ENCODE measurements at regions not wholly inside any gene's neighbourhood (a gene's known extent, or its start where the extent isn't known, plus 50 kb on each side); places are given as distances from the start of the nearest gene placed in this dataset.
"Not testable (repeated sequence)": the region's sequence is repeated elsewhere in the genome, so short reads cannot be mapped to it uniquely, and the experiment has no call there.

DNA sequence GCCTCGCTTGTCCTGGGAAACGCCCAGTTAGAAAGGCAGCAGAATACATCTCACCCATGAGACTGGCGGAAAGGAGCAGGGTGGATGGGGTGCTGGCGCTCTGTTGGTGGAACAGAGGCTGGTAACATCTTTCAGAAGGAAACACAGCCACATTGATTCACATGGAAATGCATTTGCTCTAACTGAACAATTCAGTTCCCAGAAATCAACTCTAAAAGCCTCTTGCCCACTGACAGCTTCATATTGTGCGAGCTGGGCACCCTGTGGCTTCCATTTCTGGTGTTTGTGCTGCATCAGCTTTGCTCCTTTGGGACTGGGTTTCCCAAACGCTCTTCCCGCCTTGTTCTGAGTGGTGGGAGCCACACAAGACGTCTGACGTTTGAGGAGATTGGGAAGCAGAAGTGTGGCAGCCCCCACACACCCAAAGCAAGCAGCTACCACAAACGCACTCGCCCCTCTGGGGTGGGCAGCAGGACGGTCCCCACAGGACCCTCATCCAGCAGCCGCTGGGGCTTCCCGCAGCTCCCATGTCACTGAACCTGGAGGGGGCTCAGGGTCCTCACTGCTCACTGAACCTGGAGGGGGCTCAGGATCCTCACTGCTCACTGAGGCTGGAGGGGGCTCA is 229.5 kb downstream of the ERMARD start:
- DNase-seq (ENCODE audit: low read depth) = no peak

DNA sequence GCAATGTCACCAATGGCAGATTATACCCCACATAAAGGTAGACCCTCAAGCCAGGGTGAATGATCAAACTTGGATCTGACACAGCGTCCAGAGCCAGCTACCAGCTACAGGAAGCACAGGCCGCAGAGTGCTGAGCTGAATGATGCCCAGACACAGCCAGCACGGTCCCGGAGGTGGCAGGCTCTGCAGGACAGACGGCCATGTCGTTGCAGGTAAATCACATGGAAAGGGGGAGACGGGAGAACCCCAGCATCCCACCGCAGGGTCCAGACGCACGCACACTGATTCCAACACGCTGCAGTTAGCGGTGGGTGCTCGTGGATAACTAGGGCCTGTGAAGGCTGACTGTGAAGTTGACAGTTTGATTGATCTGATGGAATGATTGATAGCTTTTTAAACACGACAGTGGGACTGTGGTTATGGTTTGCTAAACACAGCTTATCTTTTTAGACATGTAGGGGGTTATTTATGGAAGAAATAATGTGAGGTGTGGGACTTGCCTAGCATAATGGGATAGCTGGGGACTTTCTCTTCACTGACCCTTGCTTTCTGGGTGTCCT is 228.5 kb downstream of the ERMARD start:
- no peak for DNase-seq (ENCODE audit: low read depth)

DNA sequence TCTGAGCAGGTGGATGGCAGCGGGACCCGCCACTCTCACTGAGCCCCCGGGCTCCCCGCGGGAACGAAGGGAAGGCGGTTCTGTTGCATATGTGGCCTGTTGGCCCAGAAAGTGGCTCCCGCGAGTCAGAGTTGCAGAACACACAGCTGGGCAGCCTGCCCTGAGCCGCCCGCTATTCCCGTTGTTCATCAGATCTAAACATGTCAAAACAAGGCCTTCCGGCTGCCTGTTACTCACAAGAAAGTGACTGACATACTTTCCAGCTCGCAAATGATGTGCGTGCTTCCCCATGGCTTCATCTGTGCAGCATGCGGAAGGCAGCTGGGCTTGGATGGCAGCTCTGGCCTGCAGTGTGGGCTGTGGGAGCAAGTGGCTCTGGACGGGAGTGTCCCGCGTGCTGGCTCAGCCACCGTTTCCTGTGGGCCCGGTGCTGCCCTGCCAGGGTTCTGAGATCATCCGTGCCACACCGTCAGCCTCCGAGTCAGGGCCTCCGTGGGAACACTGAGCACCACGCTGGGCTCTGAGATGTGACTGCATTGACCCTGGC is 227.3 kb downstream of the ERMARD start:
- DNase-seq (ENCODE audit: low read depth) = no peak

DNA sequence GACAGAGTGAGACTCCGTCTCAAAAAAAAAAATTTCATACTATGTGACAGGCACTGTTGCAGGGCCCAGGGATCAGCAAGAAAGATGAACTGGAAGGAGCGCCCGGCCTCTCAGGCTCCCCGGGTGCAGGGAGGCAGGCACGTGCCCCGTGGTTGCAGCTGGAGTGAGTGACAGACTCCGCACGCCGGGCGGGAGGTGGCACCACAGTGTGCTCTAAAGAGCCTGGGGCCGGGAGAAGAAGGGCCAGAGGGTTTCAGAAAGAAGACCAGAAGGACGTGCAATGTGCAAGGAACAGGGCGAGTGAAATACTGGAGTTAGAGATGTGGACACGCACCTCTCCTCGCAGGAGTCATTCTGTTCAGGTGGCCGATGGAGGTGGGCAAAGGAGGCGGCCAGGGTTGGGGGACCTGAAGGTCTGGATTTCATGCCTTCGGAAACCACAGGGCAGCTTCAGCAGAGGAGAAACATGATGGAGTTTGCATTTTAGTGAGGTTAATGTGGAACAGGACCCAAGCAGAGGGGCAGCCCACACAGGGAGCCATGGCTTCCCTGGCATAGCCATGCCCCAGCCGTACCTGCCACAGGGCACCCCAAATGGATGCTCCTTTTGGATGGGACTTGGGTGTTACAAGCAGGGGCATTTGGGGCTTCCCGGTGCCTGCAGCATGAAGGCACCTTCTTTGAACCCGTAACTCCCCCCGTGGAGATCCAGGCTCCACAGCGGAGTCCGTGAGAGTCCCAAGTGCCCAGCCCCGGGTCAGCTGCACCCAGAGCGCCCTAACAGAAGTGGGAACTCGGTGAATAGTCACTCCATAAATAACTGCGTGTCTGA is 226.2 kb downstream of the ERMARD start:
- no peak for DNase-seq (ENCODE audit: low read depth)

DNA sequence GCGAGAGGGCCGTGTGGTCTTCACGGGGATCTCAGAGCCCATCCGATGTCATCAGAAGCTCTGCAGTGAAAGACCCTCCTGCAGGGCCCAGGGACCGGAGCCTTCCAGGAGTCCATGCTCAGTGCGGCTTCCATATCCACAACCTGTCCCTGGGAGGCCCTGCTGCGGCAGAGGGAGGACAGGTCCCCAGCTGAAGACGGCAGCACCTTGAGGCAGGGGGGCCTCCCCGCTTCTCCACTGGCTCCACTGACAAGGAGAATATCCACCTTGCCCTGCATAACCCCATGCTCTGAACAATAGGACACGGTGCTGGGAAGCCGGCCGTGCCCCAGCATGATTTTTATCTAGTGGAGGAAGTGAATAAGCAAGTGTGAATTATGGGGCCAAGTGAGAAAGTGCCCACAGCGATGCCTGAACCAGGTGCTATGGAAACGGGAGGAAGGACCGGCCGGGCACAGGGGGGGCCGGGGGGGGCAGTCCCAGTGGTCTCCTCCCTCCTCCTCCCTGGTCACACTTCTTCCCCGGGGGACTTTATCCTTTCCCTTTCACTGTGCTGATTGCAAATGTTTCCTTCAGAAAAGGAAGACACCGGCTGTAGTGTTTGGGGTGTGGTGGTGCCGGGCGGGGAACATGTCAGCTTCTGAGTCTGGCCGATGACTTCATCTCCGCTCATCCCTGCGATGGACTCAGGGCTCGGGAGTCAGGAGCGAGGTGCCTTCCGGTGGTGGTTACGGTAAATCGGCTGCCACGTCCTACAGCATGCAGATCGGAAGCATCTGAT is 225.1 kb downstream of the ERMARD start:
- DNase-seq (ENCODE audit: low read depth) = no peak

DNA sequence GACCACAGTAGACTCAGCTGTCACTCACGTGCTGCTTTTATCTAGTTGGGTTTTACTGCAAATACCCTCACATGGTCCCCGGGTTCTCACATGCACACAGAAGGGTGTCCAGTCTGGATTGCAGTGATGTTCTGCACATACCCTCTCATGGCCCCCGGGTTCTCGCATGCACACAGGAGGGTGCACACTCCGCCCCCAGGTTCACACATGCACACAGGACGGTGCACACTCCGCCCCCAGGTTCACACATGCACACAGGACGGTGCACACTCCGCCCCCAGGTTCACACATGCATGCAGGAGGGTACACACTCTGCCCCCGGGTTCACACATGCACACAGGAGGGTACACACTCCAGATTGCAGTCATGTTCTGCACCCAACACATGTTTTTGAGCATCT is 224.3 kb downstream of the ERMARD start:
- no peak for DNase-seq (ENCODE audit: low read depth)

DNA sequence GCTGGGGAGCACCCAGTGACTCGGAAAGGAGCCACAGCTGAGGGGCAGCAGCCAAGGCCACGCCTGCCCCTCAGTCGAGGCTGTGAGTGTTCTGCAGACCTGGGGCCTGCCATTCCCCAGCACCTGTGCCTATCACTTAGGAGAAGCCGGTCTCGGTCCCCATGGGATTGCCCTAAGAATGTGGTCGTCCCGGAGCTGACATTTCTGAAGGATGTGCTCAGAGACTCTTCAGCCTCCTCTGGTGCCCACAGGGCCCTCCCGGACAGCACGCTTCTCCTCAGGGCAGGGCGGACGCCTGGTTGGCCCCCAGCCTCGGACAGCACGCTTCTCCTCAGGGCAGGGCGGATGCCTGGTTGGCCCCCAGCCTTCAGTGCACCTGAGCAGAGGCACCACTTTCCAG is 223.9 kb downstream of the ERMARD start:
- DNase-seq (ENCODE audit: low read depth) = no peak

DNA sequence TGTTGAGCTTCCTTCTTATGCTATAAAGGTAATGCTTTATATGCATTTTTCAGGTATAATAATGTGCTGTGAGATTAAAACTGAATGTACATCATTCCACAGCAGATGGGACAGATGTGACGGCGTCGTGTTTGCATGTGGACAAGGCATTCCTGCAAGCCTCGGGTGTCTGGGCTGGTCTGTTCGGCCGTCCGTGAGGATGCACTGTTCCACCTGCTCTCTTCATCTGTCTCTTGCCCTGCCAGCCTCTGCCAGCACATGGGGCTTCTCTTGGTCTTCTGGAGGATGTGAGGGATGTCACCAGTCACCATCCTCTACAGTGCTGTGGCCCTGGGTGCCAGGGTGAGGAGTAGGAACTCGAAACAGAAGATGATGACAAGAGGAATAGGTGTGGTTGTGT is 223.2 kb downstream of the ERMARD start:
- DNase-seq (ENCODE audit: low read depth) = no peak

DNA sequence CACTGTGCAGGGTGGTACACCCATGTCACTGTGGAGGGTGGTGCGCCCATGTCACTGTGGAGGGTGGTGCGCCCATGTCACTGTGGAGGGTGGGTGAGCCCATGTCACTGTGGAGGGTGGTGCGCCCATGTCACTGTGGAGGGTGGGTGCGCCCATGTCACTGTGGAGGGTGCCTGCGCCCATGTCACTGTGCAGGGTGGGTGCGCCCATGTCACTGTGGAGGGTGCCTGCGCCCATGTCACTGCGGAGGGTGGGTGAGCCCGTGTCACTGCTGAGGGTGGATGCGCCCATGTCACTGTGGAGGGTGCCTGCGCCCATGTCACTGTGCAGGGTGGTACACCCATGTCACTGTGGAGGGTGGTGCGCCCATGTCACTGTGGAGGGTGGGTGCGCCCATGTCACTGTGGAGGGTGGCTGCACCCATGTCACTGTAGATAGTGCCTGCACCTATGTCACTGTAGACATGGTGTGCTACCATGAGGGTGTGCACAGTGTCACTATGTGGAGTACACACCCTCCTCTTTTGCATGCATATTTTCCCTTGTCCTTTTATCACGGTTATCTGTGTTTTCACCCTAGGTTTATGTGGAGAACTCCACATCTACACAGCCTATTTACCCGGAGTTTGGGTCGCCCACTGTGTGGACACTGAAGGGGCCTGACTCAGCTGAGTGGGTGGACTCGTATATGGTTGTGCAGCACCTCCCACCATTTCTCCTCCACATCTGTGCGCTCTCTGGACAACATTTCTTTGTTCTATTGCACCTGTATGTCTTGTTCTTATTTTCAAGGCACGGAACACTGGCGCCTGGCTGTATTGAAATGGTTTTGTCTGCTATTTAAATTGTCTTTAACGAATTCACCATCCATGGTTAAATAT is 222.4 kb downstream of the ERMARD start:
- not testable (repeated sequence) for DNase-seq (ENCODE audit: low read depth)

DNA sequence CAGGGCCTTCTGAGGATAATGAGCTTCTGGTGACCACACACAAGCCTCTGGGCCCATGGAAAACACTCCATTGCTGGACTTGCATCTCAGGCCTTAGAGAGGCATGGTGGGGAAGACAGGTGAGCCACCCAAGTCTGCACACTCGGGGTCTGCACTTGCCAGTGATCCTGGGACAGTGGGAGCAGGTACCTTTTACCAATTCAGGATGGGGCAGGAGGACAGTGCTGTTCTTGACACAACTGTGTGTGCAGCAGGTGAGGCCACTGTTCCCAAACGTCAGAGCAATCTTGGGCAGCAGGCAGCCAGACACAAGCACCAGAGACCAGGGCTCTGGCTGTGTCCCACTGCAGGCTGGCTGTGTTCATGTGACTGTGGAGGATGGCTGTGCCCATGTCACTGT is 221.3 kb downstream of the ERMARD start:
- no peak for DNase-seq (ENCODE audit: low read depth)

DNA sequence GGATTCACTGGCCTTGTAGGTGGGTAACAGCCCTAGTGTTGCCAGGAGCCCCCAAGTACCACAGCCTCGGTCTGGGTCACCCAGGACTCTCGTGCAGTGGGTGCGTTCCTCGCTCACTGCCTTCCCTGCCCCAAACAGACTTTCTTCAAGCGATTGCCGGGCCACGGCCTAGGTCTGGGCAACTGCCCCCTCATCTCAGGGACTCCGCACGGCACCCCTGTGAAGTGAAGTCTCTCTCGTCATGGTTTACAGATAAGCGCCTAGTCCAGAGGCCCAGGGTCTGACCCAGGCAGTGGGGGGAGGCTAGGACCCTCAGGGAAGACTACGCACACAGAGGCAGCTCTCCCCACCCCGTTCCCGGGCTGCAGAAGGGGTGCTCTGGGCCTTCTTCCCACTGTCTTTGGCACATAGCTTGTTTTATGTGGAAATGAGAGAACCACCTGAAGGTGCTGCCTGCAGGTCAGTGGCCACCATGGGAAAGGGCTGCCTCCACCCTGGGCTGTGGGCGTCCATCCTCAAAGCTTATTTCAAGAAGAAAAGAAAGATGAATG is 220.8 kb downstream of the ERMARD start:
- DNase-seq (ENCODE audit: low read depth) = no peak

DNA sequence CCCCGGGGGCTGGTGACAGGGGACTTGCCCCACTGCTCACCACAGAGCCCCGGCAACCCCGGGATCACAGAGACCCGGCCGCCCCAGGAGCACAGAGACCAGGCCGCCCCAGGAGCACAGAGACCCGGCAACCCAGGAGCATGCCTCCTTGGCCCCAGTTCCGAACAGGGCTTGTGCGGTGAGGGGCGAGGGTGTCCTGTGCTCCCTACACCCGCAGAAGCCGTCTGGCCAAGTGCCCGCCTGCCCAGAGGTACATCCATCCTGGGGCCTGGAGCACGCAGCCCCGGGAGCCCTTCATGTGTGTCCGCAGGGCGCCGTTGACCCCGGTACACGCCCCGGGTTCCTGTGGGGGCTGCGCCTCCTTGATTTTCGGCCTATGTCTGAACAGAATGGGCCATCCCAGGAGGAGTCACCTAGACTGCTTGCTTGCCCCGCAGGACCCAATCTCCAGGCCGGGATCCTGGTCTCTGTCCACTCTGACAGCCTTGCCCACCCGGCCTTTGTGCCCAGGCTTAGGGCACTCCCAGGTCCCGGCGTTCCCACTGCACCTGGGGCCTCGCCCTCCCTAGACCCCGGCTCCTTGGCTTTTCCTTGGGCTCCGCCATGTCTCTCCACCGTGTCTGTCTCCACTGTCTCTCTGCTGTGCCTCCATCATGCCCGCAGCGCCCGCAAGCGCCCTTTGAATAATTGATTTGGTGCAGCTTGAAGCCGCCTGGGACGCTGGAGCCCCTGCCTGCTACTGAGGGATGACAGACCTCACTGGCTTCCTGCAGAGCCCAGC is 219.8 kb downstream of the ERMARD start:
- no peak for DNase-seq (ENCODE audit: low read depth)

DNA sequence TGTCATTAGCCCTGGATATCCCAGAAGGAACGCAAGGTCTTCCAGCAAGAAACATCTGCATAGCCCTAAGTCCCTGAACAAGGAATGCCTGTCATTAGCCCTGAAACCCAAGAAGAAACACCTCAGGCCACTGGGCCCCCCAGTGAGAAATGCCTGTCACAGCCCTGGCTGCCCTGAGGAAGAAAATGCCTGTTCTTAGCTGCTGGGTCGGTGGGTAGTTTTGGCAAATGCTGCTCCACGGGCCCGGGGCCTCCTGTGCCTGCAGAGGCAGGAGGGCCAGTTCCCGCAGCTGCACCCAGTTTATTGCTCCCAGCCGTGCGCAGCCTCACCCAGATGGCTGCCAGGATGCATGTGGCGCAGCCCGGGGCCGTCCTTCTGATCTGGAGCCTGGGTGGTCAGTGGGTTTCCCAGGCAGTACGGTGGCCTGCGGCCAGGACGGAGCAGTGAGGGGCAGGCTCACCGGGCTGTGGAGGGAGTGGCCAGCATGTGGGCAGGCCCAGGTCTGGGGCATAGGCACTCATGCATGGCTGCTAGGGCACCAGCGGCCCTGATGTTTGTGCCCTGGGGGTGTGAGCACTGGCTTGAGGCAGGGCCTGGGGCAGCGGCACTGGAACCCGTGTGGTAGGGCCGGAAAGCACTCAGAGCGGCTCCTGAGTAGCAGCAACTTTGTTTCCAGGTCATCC is 219.0 kb downstream of the ERMARD start:
- no peak for DNase-seq (ENCODE audit: low read depth)

DNA sequence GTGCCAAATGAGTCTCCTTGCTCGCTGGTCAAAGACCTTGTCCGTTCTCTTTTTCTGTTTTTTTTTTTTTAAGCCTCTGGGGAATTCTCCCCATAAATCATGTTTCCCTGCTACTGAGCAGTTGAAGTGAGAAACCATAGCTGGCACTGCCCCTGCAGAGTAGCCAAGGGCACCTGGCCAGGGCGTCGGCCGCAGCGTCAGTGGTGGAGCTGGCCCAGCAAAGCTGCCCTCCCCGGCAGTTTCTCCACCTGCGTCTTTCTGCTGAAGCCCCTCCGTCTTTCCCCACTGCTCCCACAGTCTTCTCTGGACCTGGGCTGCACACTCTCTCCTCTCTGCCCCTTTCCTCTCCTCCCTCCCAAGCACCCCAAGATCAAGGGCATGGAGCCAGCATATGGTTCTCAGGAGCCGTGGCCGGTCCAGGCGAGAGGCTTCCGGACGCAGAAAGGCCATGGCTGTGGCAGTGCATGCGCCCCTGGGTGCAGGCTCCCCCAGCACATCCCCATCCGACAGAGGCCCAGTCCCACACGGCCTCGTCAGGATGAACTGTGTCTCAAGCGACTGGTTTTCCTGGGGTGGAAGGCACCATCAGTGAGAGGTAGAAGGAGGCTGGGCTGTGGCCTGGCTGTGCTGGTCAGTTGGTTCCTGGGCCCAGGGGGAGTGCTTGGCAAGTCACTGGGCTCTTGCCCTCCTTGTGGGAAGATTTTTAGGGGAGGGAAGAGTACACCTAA is 218.1 kb downstream of the ERMARD start:
- DNase-seq (ENCODE audit: low read depth) = no peak

DNA sequence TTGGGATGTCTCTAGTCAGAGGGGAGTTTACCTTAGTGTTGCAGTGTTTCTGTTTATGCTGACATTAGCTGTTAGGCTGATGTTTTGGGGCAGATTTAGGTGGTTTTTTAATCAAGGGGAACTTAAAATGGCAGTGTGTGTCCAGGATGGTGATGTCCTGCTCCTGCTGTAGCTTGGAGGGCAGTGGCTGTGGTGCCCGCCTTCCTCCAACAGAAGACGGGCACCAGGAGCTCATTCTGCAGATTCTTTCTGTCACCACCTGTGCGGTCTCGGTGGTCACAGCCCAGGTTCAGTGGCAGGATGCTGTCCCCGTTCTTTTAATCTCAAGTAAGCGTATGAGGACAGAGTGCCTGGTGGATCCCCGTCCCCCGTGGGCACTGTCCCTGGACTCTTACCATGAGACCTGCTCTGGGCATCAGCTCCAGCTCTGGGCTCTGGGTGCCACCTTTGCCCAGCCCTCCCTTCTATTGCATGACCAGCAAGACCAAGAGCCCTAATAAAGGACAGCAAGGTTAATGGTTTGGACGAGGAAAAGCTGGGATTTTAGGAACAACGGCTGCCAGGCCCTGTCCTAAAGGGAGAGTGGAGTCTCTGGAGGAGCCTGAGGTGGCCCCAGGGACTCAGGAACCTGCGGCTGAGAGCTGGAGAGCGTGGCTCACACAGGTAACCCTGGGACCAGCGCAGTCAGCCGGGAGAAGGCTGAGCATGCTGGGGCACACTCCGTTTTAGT is 217.3 kb downstream of the ERMARD start:
- DNase-seq (ENCODE audit: low read depth) = no peak

DNA sequence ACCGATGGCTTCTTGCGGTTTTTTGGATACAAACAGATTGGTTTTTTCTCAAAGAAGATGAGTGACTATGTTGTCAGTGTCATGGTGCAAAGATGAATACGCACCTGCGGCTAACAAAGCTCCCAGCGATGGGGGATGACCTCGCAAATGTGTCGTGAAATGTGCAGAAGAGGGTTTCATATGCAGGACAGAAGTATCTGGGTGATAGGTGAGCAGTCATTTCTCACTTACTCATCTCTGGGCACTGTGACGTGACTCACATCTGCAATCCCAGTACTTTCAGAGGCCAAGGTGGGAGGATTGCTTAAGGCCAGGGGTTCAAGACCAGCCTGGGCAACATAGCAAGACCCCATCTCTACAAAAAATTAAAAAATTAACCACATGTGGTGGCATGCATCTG is 216.3 kb downstream of the ERMARD start:
- DNase-seq (ENCODE audit: low read depth) = no peak

DNA sequence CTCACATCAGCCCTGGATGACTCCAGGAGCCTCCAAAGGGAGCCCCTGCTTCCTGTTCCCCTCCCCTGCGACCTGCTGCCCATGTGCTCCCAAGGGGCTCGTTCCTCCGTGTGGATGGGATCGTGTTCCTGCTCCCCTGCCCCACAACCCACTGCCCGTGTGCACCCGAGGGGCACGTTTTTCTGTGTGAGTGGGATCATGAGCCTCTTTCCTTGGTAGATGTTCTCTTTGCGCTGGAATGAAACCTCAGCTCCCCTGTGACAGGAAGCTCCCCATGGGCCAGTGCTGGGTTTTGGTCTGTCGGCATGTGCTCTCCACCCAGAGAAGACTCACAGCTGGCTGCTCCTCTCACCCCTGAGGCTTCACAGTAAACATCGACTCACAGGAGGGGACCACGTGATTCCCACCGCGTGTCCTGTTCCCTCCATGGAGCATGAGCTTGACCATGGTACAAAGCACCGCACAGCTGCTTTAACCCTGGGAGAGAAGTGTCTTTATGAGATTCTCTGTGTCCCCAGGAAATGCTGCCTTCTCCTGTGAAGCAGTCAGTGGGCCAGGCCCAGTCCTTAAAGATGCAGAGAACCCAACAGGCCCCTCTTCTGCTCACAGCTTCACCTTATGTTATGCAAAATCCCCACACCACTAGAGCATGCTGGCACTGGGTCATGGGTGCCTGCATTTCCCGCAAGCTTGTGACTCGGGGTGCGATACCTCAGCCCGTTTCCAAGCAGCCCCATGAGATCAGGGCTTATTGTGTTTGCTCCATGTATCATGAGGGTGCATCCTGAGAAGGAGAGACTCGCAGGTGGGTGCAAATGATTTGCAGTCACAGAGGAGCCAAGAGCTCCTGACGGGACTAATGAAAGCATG is 215.1 kb downstream of the ERMARD start:
- no peak for DNase-seq (ENCODE audit: low read depth)
